DMS53 treated with DMSO at 0.1 percent for 48 hours (cell line): ENCODE measurements at regions not wholly inside any gene's neighbourhood (a gene's known extent, or its start where the extent isn't known, plus 50 kb on each side); places are given as distances from the start of the nearest gene placed in this dataset.
"Not testable (repeated sequence)": the region's sequence is repeated elsewhere in the genome, so short reads cannot be mapped to it uniquely, and the experiment has no call there.

Source experiments
- DNase-seq: peaks from one replicate; lab custom pipeline; 2025; ENCODE audit not compliant: unreplicated experiment; lab: John Stamatoyannopoulos, UW

DNA sequence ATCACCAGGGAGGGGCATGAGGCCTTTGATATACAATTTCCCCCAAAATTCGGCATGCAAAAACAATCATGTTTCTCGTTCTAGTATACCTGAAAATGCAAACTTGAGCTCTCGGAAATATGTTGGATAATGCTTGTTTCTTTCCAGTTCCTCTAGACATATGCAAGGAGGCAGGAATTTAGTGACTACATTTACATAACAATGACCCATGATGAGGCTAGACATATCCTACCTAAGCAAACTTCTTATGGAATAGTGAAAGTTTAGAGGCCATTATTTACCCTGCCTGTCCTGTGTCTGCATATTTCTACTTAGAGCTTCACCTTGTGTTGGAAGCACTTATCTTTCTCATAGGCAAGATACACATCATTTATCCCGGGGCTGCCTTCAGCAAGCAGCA lies 514.6 kb downstream of the KCNJ2 start:
- no peak for DNase-seq

- DNase-seq, result no peak
Measured at GRCh38 chr17:70687421-70687820, 518.1 kb downstream of the KCNJ2 start.

GRCh38 chr17:70691150-70691549 lies 521.8 kb downstream of the KCNJ2 start:
- DNase-seq, result no peak

GRCh38 chr17:70699408-70699807 lies 530.1 kb downstream of the KCNJ2 start:
- no peak for DNase-seq

DNA sequence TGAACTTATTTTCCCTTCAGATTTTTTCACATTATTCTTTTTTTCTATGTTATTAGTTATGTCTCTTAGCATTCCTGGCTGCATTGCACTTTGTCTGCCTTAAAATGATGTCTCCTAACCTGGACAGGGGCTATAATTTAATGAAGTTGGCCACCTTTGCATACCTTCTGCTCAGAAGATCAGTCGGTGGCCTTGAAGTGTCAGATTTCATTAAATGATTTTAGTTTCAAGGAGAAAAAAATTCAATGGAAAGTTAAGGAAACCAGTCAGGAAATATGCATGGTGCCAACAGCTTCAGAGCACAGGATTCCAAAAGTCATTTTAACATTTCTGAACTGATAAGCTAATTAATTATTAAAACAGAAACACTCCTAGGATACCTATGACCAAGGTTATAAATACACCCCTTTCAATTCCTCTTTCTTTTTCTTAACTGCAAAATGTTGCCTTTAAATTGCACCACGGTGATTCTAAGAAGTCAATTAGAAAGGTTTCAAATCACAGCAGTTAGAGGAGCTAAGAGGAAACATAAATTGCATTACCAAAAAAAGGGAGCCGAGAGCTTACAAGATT lies 533.4 kb downstream of the KCNJ2 start:
- no peak for DNase-seq

DNA sequence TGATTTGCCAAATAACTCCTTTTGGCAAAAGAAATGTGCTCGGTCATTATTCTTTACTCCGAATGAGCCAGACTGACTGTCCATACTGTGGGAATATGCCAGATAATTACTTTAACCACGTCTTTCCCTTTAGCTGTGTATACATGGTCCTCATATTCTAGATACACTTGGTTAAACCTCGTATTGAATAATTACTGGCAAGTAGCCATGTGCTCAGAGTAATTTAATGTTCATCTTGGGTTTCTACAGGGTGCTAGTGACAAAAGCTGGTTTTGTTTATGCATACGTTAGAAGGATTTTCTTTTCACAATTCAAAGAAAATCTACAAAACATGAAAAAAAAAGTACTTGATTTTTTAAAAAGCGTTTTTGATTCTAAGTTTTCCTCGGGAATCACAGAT lies 540.3 kb downstream of the KCNJ2 start:
- no peak for DNase-seq

DNA sequence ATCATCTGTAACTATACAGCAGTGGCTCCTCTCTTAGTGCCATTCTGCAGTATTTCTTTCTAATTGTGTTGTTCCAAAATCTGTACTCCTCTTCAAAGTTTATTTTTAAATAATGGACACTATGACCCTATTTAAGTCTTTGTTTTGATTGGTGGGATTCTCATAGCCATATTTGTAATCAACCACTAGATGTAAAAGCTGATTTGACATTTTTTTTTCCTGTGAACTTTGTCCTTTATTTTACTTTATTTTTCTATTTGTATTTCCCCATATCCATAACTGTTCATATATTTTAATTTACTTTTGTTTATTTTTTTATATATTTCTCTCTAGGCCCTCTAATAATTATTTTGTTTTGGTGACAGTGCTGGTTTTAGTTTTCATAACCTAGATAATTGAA lies 544.4 kb downstream of the KCNJ2 start:
- DNase-seq, result no peak

- no peak for DNase-seq
Measured at GRCh38 chr17:70716551-70716950, 547.2 kb downstream of the KCNJ2 start.

DNA sequence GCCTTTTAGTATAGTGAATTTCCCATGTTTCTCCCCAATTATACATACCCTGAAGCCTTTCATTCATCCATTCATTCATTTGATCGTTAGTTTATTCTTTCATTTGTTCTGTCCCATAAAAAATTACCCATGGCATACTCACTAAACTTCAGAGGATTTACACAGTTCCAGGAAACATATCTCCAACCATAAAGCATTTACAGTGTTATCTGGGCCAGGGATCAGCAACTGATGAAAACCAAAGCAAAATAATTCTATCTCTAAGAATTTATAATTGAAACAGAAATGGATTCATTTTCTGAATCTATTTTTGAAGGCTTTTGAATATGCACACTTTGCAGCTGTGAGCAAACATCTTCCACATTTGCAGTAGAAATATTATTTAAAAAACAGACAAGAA lies 547.7 kb downstream of the KCNJ2 start:
- DNase-seq, result no peak

- no peak for DNase-seq
Measured at GRCh38 chr17:70736375-70736957, 567.1 kb downstream of the KCNJ2 start.

DNA sequence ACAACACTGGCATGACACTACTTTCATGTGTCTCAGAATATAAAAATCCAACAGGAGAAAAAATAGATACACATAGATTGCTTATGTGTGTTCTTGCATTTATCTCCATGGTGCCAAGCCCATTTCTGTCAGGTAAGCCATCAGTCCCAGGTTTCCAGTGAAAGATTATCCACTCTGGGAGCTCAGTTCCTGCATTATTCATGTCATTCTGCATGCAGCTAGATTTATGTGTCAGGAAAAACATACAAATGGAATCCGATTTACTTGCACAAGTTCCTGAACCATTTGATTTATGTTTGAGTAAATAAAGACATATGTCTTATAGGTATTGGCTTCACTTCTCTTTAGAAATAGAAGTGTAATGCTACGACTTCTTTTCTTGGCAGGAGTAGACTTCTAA lies 569.7 kb downstream of the KCNJ2 start:
- DNase-seq, result no peak

GRCh38 chr17:70746574-70746973 lies 577.2 kb downstream of the KCNJ2 start:
- not testable (repeated sequence) for DNase-seq

DNA sequence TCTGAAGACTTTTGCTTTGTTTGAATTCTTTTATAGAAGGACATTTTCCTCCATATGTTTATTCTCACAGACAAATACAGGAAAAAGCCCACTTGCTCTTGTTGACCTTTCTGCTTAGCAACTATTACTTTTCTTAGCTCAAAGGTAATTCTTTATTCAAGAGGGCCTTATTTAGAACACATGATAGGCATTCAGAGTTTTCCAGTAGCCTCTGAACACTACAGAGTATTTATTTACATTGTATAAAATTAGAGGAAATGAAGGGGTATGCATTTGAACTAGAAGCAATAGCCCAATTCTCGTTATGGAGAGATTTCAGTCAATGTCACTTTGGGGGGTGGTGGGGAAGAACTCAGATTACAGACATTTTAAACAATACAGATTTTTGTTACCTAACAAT lies 581.7 kb downstream of the KCNJ2 start:
- no peak for DNase-seq

DNA sequence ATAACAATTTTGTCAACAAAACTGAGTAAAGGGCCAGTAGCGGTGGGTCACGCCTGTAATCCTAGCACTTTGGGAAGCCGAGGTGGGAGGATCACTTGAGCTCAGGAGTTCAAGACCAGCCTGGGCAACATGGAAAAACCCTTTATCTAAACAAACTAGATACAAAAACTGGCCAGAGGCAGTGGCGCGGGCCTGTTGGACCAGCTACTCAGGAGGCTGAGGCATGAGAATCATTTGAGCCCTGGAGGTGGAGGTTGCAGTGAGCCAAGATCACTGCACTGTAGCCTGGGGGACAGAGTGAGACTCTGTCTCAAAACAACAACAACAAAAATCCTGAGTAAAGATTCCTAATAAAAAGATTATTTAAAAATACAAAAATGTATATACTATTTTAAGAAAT lies 583.1 kb downstream of the KCNJ2 start:
- not testable (repeated sequence) for DNase-seq

- DNase-seq, result no peak
Measured at GRCh38 chr17:70752966-70753467, 583.7 kb downstream of the KCNJ2 start.

DNA sequence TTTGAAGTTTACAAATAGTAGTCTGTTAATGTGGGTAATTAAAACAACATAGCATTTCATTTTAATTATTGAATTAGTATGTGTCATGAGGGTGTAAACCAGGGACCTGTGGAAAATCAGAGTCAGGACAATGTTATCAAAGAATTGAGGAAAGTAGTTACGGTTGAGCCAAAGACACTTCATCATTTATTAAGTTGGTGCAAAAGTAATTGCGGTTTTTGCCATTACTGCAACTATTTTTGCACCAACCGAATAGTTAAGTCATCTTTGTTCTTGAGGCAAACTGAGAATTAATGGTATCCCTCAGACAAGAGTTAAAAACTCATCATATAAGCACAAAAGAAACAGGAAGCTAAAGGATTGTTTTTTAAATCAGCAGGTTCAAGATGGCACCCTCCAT lies 593.7 kb downstream of the KCNJ2 start:
- no peak for DNase-seq

- DNase-seq, result peak; percentile 29
Measured at GRCh38 chr17:70767102-70767701, 597.9 kb downstream of the KCNJ2 start.

- no peak for DNase-seq
Measured at GRCh38 chr17:70769956-70770355, 600.6 kb downstream of the KCNJ2 start.

DNA sequence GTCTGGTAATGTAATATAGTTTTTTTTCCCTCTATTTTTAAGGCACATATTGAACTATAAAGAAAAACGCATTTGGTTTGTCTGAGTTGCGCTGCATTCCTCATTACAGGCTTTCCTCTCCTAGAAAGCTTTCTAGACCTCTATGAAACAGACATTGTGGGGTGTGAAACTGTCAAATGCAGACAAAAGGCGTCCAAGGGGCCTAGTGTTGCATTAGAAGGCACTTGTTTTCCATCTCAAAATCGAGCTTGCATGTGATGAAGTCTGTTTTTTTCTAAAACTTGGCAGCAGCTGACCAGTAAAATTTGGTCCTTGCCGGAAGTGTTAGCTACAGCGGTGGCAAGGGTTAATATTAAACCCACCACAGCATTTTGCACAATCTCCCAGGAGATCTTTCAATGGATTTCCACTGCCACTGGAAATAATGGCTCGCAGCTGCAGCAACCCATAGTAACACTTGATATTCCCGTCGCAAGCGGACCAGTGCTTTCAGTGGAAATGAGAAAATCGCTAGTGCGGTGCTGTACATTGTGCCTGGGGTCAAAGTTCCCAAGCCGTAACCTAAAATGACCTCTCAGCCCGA lies 602.6 kb downstream of the KCNJ2 start:
- no peak for DNase-seq

- DNase-seq, result no peak
Measured at GRCh38 chr17:70772761-70773160, 603.4 kb downstream of the KCNJ2 start.

- no peak for DNase-seq
Measured at GRCh38 chr17:70773258-70773657, 603.9 kb downstream of the KCNJ2 start.
